HepG2 (cell line): ENCODE measurements at regions not wholly inside any gene's neighbourhood (a gene's known extent, or its start where the extent isn't known, plus 50 kb on each side); places are given as distances from the start of the nearest gene placed in this dataset.
A peak's percentile ranks its signal among the peaks of the same experiment; 100 is the strongest.

Source experiments
- DBP ChIP-seq: sonication (generic); formaldehyde crosslinking; IDR thresholded peaks from 2 replicates; pipeline ENCODE4 v1.4.0; 2020; ENCODE audit warnings: missing genetic modification reagents; ENCODE audit errors: not compliant biosample characterization
- DPF2 ChIP-seq: sonication (generic); formaldehyde crosslinking; IDR thresholded peaks from 2 replicates; pipeline ENCODE4 v1.4.0; 2020; ENCODE audit warnings: mild to moderate bottlenecking, low read depth, missing genetic modification reagents, borderline replicate concordance
- DR1 ChIP-seq: sonication (generic); formaldehyde crosslinking; IDR thresholded peaks from 2 replicates; pipeline ENCODE4 v1.8.0; 2021; ENCODE audit warnings: mild to moderate bottlenecking, missing genetic modification reagents, inconsistent platforms
- ETV5 ChIP-seq: IDR thresholded peaks from 2 replicates; pipeline ENCODE4 v1.6.1; 2018; ENCODE audit warnings: missing biosample characterization, missing genetic modification reagents, inconsistent platforms, borderline replicate concordance
- MIER3 ChIP-seq: IDR thresholded peaks from 2 replicates; pipeline ENCODE4 v1.6.1; 2016; ENCODE audit warnings: missing compliant biosample characterization, borderline replicate concordance
- POLR2AphosphoS5 ChIP-seq: IDR thresholded peaks from 2 replicates; pipeline ENCODE4 v1.6.1; 2012; ENCODE audit warnings: low read depth, low read length
- RERE ChIP-seq: IDR thresholded peaks from 2 replicates; pipeline ENCODE4 v1.6.1; 2016; ENCODE audit warnings: low read depth, missing genetic modification reagents, missing compliant biosample characterization
- SKIL ChIP-seq: sonication (generic); formaldehyde crosslinking; IDR thresholded peaks from 2 replicates; pipeline ENCODE4 v1.8.0; 2022; ENCODE audit warnings: missing genetic modification reagents, mild to moderate bottlenecking, moderate library complexity, borderline replicate concordance
- SNAPC2 ChIP-seq: sonication (generic); formaldehyde crosslinking; IDR thresholded peaks from 2 replicates; pipeline ENCODE4 v1.8.1; 2022; ENCODE audit warnings: mild to moderate bottlenecking, missing genetic modification reagents
- SOX13 ChIP-seq, 3 experiments: fragments of 450-650 bp in 1 of 3; sonication (generic) in 1 of 3; formaldehyde crosslinking in 1 of 3; IDR thresholded peaks in 2 of 3; conservative IDR thresholded peaks in 1 of 3; 2 replicates each; pipeline versions ENCODE4 v1.5.0 to v1.6.1; 2016 to 2020; ENCODE audit warnings: antibody characterized with exemption in 1 of 3, mild to moderate bottlenecking in 1 of 3, missing compliant biosample characterization in 1 of 3, missing genetic modification reagents in 1 of 3, moderate library complexity in 1 of 3
- TEAD3 ChIP-seq: optimal IDR thresholded peaks from 2 replicates; pipeline ENCODE3; 2016; ENCODE audit warnings: borderline replicate concordance
- ZBTB3 ChIP-seq: sonication (generic); formaldehyde crosslinking; IDR thresholded peaks from 2 replicates; pipeline ENCODE4 v1.4.0; 2020; ENCODE audit warnings: low read depth, mild to moderate bottlenecking, moderate library complexity, missing genetic modification reagents, borderline replicate concordance
- ZMYM3 ChIP-seq: sonication (generic); formaldehyde crosslinking; IDR thresholded peaks from 2 replicates; pipeline ENCODE4 v1.5.1; 2020; ENCODE audit warnings: mild to moderate bottlenecking, missing genetic modification reagents
- ZNF335 ChIP-seq: sonication (generic); formaldehyde crosslinking; IDR thresholded peaks from 2 replicates; pipeline ENCODE4 v1.4.0; 2020; ENCODE audit warnings: missing genetic modification reagents
- ZNF720 ChIP-seq: sonication (generic); formaldehyde crosslinking; IDR thresholded peaks from 2 replicates; pipeline ENCODE4 v1.4.0; 2020; ENCODE audit warnings: missing genetic modification reagents
- ZNF749 ChIP-seq: sonication (generic); formaldehyde crosslinking; IDR thresholded peaks from 2 replicates; pipeline ENCODE4 v1.8.0; 2022; ENCODE audit warnings: mild to moderate bottlenecking, missing genetic modification reagents, moderate library complexity, borderline replicate concordance

GRCh38 chr9:81814401-81814793 is 113.8 kb upstream of the SPATA31D4 start (continued):
- TF ChIP-seq ZMYM3 (CRISPR knock-in tag) (peak; percentile 94), DBP (CRISPR knock-in tag) (no peak), DR1 (CRISPR knock-in tag) (no peak), ZNF335 (CRISPR knock-in tag) (no peak), SNAPC2 (CRISPR knock-in tag) (0 out of 2 replicates have a peak, but pooled peaks have one; percentile 22), MIER3 (CRISPR knock-in tag) (peak; percentile 29; the same call in 1 of the 2 replicates), ZNF720 (CRISPR knock-in tag) (no peak), POLR2AphosphoS5 (no peak), DPF2 (CRISPR knock-in tag) (0 out of 2 replicates have a peak, but pooled peaks have one; percentile 34), ZNF749 (no peak), ZBTB3 (CRISPR knock-in tag) (no peak), TEAD3 (CRISPR knock-in tag) (no peak), SKIL (peak; percentile 24; the same call in 1 of the 2 replicates), SOX13 (IDR thresholded peaks at IDR 0.05) (0 out of 2 replicates have a peak, but pooled peaks have one; percentile 22), SOX13 (CRISPR knock-in tag; conservative IDR thresholded peaks at IDR 0.05 in 1 of 2, IDR thresholded peaks at IDR 0.05 in 1 of 2) (peak in 1 of 2 experiments; percentile 80; a peak in 2 of 4 replicates), RERE (peak; percentile 86), ETV5 (CRISPR knock-in tag) (no peak)
